HG03342 (cell line): ENCODE measurements at regions not wholly inside any gene's neighbourhood (a gene's known extent, or its start where the extent isn't known, plus 50 kb on each side); places are given as distances from the start of the nearest gene placed in this dataset.
"Not testable (repeated sequence)": the region's sequence is repeated elsewhere in the genome, so short reads cannot be mapped to it uniquely, and the experiment has no call there.

ENCODE experiments used
- ATAC-seq: cut with Tn5 transposase; IDR thresholded peaks from one replicate; pipeline ENCODE4 v1.9.1; 2021; ENCODE audit warnings: mild to moderate bottlenecking, moderate library complexity; ENCODE audit not compliant: unreplicated experiment

DNA sequence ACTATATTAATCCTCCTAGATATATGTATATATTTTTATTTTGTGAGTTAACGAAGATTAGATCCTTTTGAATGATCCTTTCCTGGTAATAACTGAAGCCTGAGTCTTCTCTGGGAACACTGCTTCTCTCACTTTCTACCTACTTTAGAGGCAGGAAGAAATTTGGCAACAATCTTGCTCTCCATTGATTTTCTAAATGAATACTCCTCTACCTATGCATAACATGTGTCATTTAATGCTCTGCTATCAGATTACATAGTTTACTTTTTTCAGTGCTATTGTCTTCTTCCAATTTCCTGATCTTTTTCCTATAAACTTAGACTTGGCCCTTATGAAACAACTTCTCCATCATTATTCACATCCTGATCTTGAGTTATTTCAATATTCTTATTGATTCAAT, 60.4 kb upstream of the PDHA2 start:
- ATAC-seq: no peak

- no peak for ATAC-seq
Observed at GRCh38 chr4:95778666-95779065, 61.2 kb upstream of the PDHA2 start.

- not testable (repeated sequence) for ATAC-seq
Observed at GRCh38 chr4:95770605-95771004, 69.3 kb upstream of the PDHA2 start.

- no peak for ATAC-seq
Observed at GRCh38 chr4:95764961-95765360, 74.9 kb upstream of the PDHA2 start.

GRCh38 chr4:95761871-95762270, 78.0 kb upstream of the PDHA2 start:
- ATAC-seq: no peak

DNA sequence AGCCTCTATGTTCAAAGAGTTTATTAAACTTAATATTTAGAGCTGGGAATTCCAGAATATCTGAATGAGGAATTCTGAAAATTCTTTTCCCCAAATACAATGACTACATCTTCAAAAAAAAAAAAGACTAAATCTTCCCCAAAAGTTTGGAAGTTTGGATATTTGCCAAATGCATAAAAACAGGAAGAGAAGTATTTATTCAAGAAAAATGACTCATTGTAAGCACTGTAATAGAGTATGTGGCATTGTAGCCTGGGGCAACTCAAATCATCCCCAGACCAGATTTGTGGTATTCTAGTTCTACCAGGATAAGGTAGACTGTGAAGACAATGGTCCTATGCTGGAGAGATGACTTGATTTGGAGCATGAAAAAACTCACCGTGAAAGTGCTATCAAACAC, 78.5 kb upstream of the PDHA2 start:
- no peak for ATAC-seq

DNA sequence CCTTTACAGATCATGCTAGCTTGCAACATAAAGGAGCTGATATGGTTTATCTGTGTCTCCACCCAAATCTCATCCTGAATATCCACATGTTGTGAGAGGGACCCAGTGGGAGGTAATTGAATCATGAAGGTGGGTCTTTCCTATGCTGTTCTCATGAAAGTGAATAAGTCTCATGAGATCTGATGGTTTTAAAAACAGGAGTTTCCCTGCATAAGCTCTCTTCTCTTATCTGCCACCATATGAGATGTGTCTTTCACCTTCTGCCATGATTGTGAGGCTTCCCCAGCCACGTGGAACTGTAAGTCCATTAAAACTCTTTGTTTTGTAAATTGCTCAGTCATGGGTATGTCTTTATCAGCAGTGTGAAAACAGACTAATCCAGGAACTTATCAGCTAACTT, 79.2 kb upstream of the PDHA2 start:
- ATAC-seq: not testable (repeated sequence)

DNA sequence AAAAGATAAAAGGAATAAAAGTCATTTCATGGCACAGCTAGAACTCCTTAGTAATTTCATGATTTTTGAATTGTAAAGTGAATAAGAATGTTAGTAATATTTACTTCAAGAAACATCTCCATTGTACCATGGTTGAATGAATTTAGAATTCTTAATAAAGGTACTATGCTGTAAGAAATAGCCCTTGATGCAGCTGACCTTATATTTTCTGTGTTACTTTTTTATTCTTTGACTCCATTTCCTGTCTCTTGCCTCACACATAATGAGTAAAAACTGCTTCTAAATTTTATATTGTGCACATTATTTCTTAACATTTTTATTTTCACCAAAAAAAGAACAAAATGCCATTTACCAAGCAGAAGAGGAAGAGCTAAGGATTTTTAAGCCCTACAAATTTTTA, 81.9 kb upstream of the PDHA2 start:
- no peak for ATAC-seq

DNA sequence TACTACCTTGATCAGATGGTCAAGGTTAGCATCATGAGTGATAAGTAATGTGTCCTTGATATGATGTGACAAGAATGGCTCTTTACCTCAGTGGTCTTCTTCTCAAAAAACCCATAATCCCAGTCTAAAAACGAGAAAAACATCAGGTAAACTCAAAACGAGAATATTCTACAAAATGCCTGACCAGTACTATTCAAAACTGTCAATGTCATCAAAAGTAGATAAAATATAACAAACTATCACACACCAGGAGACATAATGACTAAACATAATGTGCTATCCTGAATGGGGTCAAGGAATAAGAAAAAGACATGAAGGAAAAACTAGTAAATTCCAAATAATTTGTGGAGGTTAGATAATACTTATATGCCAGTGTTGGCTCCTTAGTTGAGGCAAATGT, 85.2 kb upstream of the PDHA2 start:
- no peak for ATAC-seq

- ATAC-seq: no peak
Observed at GRCh38 chr4:95749204-95749603, 90.7 kb upstream of the PDHA2 start.

DNA sequence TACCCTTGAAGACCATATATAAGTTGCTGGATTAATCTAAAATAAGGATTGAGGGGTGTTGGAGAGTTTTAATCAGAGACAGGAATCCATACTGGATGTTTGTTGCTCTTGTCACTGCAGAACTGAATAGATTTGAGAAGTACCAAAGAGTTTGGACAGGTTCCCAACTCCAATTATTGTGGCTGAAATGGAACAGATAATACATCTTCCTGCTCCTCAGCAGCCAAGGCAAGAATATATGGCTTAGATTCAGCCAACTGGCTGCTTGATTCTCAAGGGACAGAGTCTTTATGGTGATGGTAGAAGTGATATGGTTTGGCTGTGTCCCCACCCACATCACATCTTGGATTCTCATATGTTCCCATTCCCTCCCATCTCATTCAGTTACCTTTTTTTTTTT, 97.0 kb upstream of the PDHA2 start:
- ATAC-seq: no peak

GRCh38 chr4:95742179-95742578, 97.7 kb upstream of the PDHA2 start:
- ATAC-seq: no peak

GRCh38 chr4:95732061-95732460, 107.8 kb upstream of the PDHA2 start:
- no peak for ATAC-seq

DNA sequence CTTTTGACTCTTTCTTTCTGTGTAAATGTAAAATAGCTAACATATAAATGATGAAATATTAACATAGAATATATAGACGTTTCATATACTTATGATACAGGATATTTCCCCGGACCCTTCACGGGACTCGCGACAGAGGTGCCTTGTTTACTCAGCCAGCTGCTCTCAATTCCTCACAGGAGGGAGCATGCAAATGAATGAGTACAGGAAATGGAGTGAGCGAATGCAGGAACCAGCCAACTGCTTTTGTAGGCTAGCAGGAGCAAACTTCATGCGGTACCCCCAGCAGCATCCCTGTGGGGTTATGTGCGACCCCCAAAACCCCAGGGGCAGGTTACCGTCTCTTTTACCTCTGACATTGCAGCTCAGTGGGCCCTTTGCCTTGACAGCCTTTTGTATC, 110.3 kb upstream of the PDHA2 start:
- no peak for ATAC-seq

GRCh38 chr4:95728145-95728544, 111.7 kb upstream of the PDHA2 start:
- ATAC-seq: no peak

DNA sequence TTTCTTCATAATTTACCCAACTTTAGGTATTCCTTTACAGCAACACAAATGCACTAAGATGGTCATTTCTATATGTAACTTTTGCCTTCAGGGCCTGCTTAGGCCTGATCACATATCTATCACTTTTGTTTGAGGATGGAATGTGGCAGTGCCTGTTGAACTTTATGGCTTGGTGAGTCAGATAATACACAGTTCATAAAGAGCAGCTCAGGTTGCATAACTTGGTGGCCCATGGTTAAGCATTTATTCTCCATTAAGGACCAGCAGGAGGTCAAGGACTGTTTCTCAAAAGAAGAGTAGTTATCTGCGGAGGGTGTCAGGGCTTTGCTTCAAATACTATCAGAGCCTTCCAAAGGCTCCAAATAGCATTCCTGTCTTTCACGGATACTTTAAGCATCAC, 124.1 kb upstream of the PDHA2 start:
- ATAC-seq: no peak

DNA sequence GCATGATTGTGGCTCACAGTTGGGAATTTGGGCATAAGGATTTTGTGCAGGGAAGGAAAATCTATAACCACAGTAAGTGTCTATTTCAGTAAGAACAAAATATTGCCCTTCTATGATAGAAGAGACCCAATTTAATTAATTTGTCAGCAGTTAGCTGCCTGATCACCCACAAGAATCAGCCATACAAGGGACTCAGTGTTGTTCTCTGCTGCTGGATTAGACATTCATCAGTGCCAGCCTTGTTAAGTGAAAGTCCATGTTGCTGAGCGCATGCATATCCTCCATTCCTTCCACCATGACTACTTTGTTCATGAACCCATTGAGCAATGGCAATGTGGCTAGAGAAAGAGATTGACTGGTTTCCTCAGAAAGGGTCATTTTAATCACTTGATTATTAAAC, 125.3 kb upstream of the PDHA2 start:
- ATAC-seq: no peak

- ATAC-seq: no peak
Observed at GRCh38 chr4:95705323-95705722, 134.6 kb upstream of the PDHA2 start.

- no peak for ATAC-seq
Observed at GRCh38 chr4:95701500-95702170, 138.3 kb upstream of the PDHA2 start.

GRCh38 chr4:95694411-95694810, 145.5 kb upstream of the PDHA2 start:
- ATAC-seq: no peak

DNA sequence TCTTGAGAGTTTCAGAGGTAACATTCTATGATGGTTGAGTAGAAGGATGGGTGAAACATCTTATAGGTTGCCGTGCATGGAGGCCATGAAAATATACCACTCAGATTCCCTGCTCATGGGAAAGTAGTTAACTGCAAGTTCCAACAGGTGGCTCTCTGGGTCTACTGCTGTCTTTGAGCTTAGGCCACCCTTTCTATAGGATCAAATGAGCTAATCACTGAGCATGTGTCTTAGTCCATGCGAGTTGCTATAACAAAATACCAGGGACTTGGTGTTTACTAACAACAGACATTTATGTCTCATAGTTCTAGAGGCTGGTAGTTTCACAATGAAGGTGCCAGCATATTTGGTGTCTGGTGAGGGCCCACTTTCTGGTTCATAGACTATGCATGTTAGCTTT, 144.8 kb upstream of the UNC5C start:
- no peak for ATAC-seq

- ATAC-seq: no peak
Observed at GRCh38 chr4:95676190-95676589, 127.4 kb upstream of the UNC5C start.

DNA sequence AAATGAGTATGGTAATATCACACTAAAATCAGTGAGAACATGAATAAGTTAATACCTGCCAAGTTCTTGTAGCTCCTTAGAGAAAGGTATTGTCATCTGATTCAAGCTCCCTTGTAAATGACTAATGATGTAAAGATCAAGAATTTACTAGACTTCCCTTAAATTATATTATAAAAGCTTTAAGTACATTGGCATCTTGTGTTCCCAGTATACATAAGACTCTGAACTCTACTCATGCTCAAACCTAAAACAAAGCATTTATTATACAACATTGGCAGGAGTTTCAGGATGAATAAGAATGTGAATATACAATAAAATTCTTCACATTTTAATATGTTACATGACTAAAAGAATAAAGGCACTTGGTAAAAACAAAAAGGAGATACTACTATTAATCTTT, 126.8 kb upstream of the UNC5C start:
- ATAC-seq: no peak
